K562 (cell line): ENCODE measurements at regions not wholly inside any gene's neighbourhood (a gene's known extent, or its start where the extent isn't known, plus 50 kb on each side); places are given as distances from the start of the nearest gene placed in this dataset.
A peak's percentile ranks its signal among the peaks of the same experiment; 100 is the strongest.

Experiments used
- ARID1B ChIP-seq: fragments of 450-650 bp; IDR thresholded peaks from 2 replicates; pipeline ENCODE4 v1.6.1; 2016; ENCODE audit warnings: antibody characterized with exemption, mild to moderate bottlenecking, inconsistent platforms
- ATF4 ChIP-seq: fragments of 450-650 bp; formaldehyde crosslinking; IDR thresholded peaks from 2 replicates; pipeline ENCODE4 v1.4.0; 2022; ENCODE audit warnings: mild to moderate bottlenecking, moderate library complexity
- BMI1 ChIP-seq: fragments of 150-350 bp; IDR thresholded peaks from 2 replicates; pipeline ENCODE4 v1.6.1; 2014; ENCODE audit warnings: low read length
- CBFA2T3 ChIP-seq: fragments of 450-650 bp; IDR thresholded peaks from 2 replicates; pipeline ENCODE4 v1.6.1; 2017
- CCNT2 ChIP-seq: IDR thresholded peaks from 2 replicates; pipeline ENCODE4 v1.6.1; 2011; ENCODE audit warnings: borderline replicate concordance, low read depth, mild to moderate bottlenecking, moderate library complexity, mixed read lengths, low read length; ENCODE audit not compliant: insufficient read length; ENCODE audit errors: extremely low read depth
- DMBX1 ChIP-seq: fragments of 250-450 bp; sonication (Bioruptor Pico); IDR thresholded peaks from 2 replicates; pipeline ENCODE4 v1.8.0; 2022; ENCODE audit warnings: inconsistent platforms, mild to moderate bottlenecking, moderate library complexity, borderline replicate concordance
- ETV1 ChIP-seq: fragments of 450-650 bp; conservative IDR thresholded peaks from 2 replicates; pipeline ENCODE4 v1.6.1; 2016; ENCODE audit warnings: missing genetic modification characterization, control low read depth, low read depth, missing compliant biosample characterization
- HNRNPLL ChIP-seq: fragments of 200-400 bp; formaldehyde crosslinking; IDR thresholded peaks from 2 replicates; pipeline ENCODE4 v1.6.1; 2017; ENCODE audit warnings: low read length, low read depth, mild to moderate bottlenecking; ENCODE audit not compliant: poor library complexity, severe bottlenecking
- IRF1 ChIP-seq: sonication (generic); formaldehyde crosslinking; IDR thresholded peaks from 2 replicates; pipeline ENCODE4 v1.8.0; 2022; ENCODE audit warnings: missing genetic modification reagents, mild to moderate bottlenecking, borderline replicate concordance
- MCM3 ChIP-seq: fragments of 450-650 bp; IDR thresholded peaks from 2 replicates; pipeline ENCODE4 v1.6.1; 2016
- RBM22 ChIP-seq: fragments of 200-400 bp; formaldehyde crosslinking; IDR thresholded peaks from 2 replicates; pipeline ENCODE4 v1.6.1; 2018; ENCODE audit warnings: low read length, low read depth; ENCODE audit not compliant: poor library complexity, severe bottlenecking
- RBM34 ChIP-seq: fragments of 200-400 bp; formaldehyde crosslinking; IDR thresholded peaks from 2 replicates; pipeline ENCODE4 v1.6.1; 2018; ENCODE audit warnings: low read length, borderline replicate concordance; ENCODE audit not compliant: insufficient read depth
- RUNX1 ChIP-seq: sonication (generic); IDR thresholded peaks from 2 replicates; pipeline ENCODE4 v1.6.1; 2016; ENCODE audit warnings: antibody characterized with exemption, low read depth
- SMAD4 ChIP-seq: fragments of 250-450 bp; sonication (Bioruptor Pico); conservative IDR thresholded peaks from 2 replicates; pipeline ENCODE4 v1.8.0; 2021; ENCODE audit warnings: inconsistent platforms, mild to moderate bottlenecking, moderate library complexity
- THAP12 ChIP-seq: fragments of 250-450 bp; sonication (Bioruptor Pico); IDR thresholded peaks from 2 replicates; pipeline ENCODE4 v1.9.0; 2021; ENCODE audit warnings: mild to moderate bottlenecking, inconsistent platforms
- TOE1 ChIP-seq, 2 experiments: fragments of 450-650 bp in 1 of 2; sonication (generic) in 1 of 2; formaldehyde crosslinking in 1 of 2; IDR thresholded peaks; 2 replicates each; pipeline versions ENCODE4 v1.7.1 to v1.8.0; 2016 to 2022; ENCODE audit warnings: borderline replicate concordance in 2 of 2, mild to moderate bottlenecking in 2 of 2, antibody characterized with exemption in 1 of 2, inconsistent platforms in 1 of 2, low read depth in 1 of 2, missing genetic modification reagents in 1 of 2, moderate library complexity in 1 of 2
- ZEB2 ChIP-seq: fragments of 450-650 bp; IDR thresholded peaks from 2 replicates; pipeline ENCODE4 v1.6.1; 2016
- ZNF263 ChIP-seq: sonication (generic); formaldehyde crosslinking; IDR thresholded peaks from 2 replicates; pipeline ENCODE4 v1.8.0; 2022; ENCODE audit warnings: mild to moderate bottlenecking, missing genetic modification reagents, borderline replicate concordance
- ZNF41 ChIP-seq: fragments of 250-450 bp; sonication (Bioruptor Pico); conservative IDR thresholded peaks from 2 replicates; pipeline ENCODE4 v1.4.0; 2020; ENCODE audit warnings: mild to moderate bottlenecking
- ZNF589 ChIP-seq: fragments of 200-800 bp; sonication (Bioruptor generic); IDR thresholded peaks from 2 replicates; pipeline ENCODE4 v1.6.1; 2016; ENCODE audit warnings: low read depth, missing genetic modification characterization, missing compliant biosample characterization
- ZNF592 ChIP-seq: fragments of 450-650 bp; IDR thresholded peaks from 2 replicates; pipeline ENCODE4 v1.6.1; 2017; ENCODE audit warnings: antibody characterized with exemption, mild to moderate bottlenecking

GRCh38 chr6:15087186-15087589 is 158.7 kb upstream of the JARID2 start (continued):
- TF ChIP-seq IRF1 (CRISPR knock-in tag), result no peak
- 0 out of 2 replicates have a peak, but pooled peaks have one; percentile 28 for TF ChIP-seq CBFA2T3
- TF ChIP-seq ZNF263 (CRISPR knock-in tag), result peak; percentile 50; the same call in 1 of the 2 replicates
- peak; percentile 17; the same call in 1 of the 2 replicates for TF ChIP-seq ZEB2
- TF ChIP-seq RUNX1, result no peak
- no peak for TF ChIP-seq RBM34
- TF ChIP-seq HNRNPLL, result no peak
- TF ChIP-seq BMI1, result no peak
- 0 out of 2 replicates have a peak, but pooled peaks have one; percentile 10 for TF ChIP-seq ATF4
- TF ChIP-seq ZNF41 (CRISPR knock-in tag), result no peak
- TF ChIP-seq ARID1B, result no peak
- no peak for TF ChIP-seq TOE1 (IDR thresholded peaks at IDR 0.05; ENCODE audit: borderline replicate concordance)
- TF ChIP-seq TOE1 (CRISPR knock-in tag; IDR thresholded peaks at IDR 0.05; ENCODE audit: borderline replicate concordance, low read depth), result no peak
- TF ChIP-seq ETV1 (tag), result no peak
- TF ChIP-seq THAP12 (CRISPR knock-in tag), result 0 out of 2 replicates have a peak, but pooled peaks have one; percentile 17
- no peak for TF ChIP-seq SMAD4
- peak; percentile 8; the same call in 1 of the 2 replicates for TF ChIP-seq DMBX1 (CRISPR knock-in tag)
- no peak for TF ChIP-seq CCNT2
- no peak for TF ChIP-seq MCM3
- TF ChIP-seq RBM22, result no peak
- peak; percentile 77 for TF ChIP-seq ZNF592
- no peak for TF ChIP-seq ZNF589 (CRISPR knock-in tag)
